H1 (cell line): ENCODE measurements at regions not wholly inside any gene's neighbourhood (a gene's known extent, or its start where the extent isn't known, plus 50 kb on each side); places are given as distances from the start of the nearest gene placed in this dataset.

Source experiments
- CTCF ChIA-PET: fragments of 300-600 bp; sonication (Branson Sonifier 250); formaldehyde crosslinking; loops from one replicate; lab custom pipeline; 2021; ENCODE audit not compliant: partially characterized antibody; lab: Charles Lee
- POLR2A ChIA-PET: fragments of 300-600 bp; sonication (Branson Sonifier 250); formaldehyde crosslinking; loops from one replicate; lab custom pipeline; 2021; ENCODE audit warnings: inconsistent platforms; ENCODE audit not compliant: partially characterized antibody; lab: Charles Lee
- DNase-seq, 2 experiments: peaks; one replicate each; pipeline versions ENCODE4 v3.0.0 to v3.0.0-alpha.2; 2010 to 2022; ENCODE audit warnings: low spot score in 2 of 2, low read depth in 1 of 2, mixed read lengths in 1 of 2
- FAIRE-seq: peaks from 2 replicates; lab custom pipeline; 2011; peaks lifted over from hg19 to GRCh38; lab: Jason Lieb, UNC
- H2AFZ ChIP-seq: 2 replicates; pipeline ENCODE4 v1.8.1; 2012; ENCODE audit warnings: low read length, inconsistent platforms
- H2AK5ac ChIP-seq: 2 replicates; pipeline ENCODE4 v1.6.1; 2013; ENCODE audit warnings: low read depth, low read length
- H2BK120ac ChIP-seq: replicated peaks from 2 replicates; pipeline ENCODE3; 2013; ENCODE audit warnings: low read depth, low read length, inconsistent platforms
- H2BK12ac ChIP-seq: 2 replicates; pipeline ENCODE4 v1.6.1; 2013; ENCODE audit warnings: low read depth, low read length
- H2BK15ac ChIP-seq: 2 replicates; pipeline ENCODE4 v1.6.1; 2013; ENCODE audit warnings: low read length
- H2BK20ac ChIP-seq: 2 replicates; pipeline ENCODE4 v1.6.1; 2013; ENCODE audit warnings: low read length
- H2BK5ac ChIP-seq: 2 replicates; pipeline ENCODE4 v1.6.1; 2013; ENCODE audit warnings: low read depth, low read length
- H3K14ac ChIP-seq: 2 replicates; pipeline ENCODE4 v1.6.1; 2013; ENCODE audit warnings: inconsistent platforms; ENCODE audit not compliant: insufficient read length
- H3K18ac ChIP-seq: 2 replicates; pipeline ENCODE4 v1.6.1; 2013; ENCODE audit warnings: low read length; ENCODE audit errors: extremely low read depth
- H3K23ac ChIP-seq: 2 replicates; pipeline ENCODE4 v1.6.1; 2013; ENCODE audit warnings: inconsistent platforms; ENCODE audit not compliant: insufficient read length
- H3K23me2 ChIP-seq: 2 replicates; pipeline ENCODE4 v1.6.1; 2013; ENCODE audit warnings: low read depth, low read length
- H3K27ac ChIP-seq: 2 replicates; pipeline ENCODE4 v1.6.1; 2011; ENCODE audit warnings: low read depth, low read length, inconsistent platforms
- H3K27me3 ChIP-seq, 4 experiments: replicated peaks in 1 of 4; 1 replicate in 1 of 4; 2 replicates in 3 of 4; pipeline versions ENCODE4 v1.6.1 to v1.8.1; 2011 to 2013; ENCODE audit warnings: low read length in 3 of 4, mild to moderate bottlenecking in 3 of 4, inconsistent platforms in 2 of 4, mixed read lengths in 2 of 4, moderate library complexity in 1 of 4; ENCODE audit not compliant: control insufficient read depth in 3 of 4, insufficient read depth in 3 of 4; ENCODE audit errors: extremely low read depth in 1 of 4
- H3K36me3 ChIP-seq, 4 experiments: 2 replicates each; pipeline versions ENCODE4 v1.6.1 to v1.8.1; 2011 to 2013; ENCODE audit warnings: mild to moderate bottlenecking in 4 of 4, low read length in 3 of 4, moderate library complexity in 2 of 4, control low read depth in 1 of 4, inconsistent platforms in 1 of 4; ENCODE audit not compliant: insufficient read depth in 4 of 4, control insufficient read depth in 2 of 4
- H3K4ac ChIP-seq: replicated peaks from 2 replicates; pipeline ENCODE3; 2013; ENCODE audit warnings: low read length, low read depth, mixed read lengths, inconsistent platforms; ENCODE audit not compliant: insufficient read length
- H3K4me1 ChIP-seq, 4 experiments: replicated peaks in 1 of 4; 1 replicate in 1 of 4; 2 replicates in 3 of 4; pipeline versions ENCODE4 v1.6.1 to v1.8.1; 2011 to 2013; ENCODE audit warnings: low read length in 3 of 4, inconsistent platforms in 2 of 4, mixed read lengths in 1 of 4; ENCODE audit not compliant: insufficient read depth in 4 of 4, control insufficient read depth in 3 of 4
- H3K4me2 ChIP-seq, 2 experiments: 2 replicates each; pipeline versions ENCODE4 v1.6.1 to v1.8.1; 2011 to 2013; ENCODE audit warnings: low read depth in 2 of 2, low read length in 2 of 2, control low read depth in 1 of 2, inconsistent platforms in 1 of 2, mild to moderate bottlenecking in 1 of 2; ENCODE audit not compliant: insufficient read depth in 1 of 2
- H3K4me3 ChIP-seq, 4 experiments: fragments of 200-600, 300-600 bp in 1 of 4; sonication (generic), shearing (Covaris generic), sonication (Bioruptor Twin) in 1 of 4; 2 replicates each; pipeline versions ENCODE4 v1.5.1 to v1.8.1; 2011 to 2016; ENCODE audit warnings: low read length in 4 of 4, low read depth in 3 of 4, control low read depth in 2 of 4, inconsistent platforms in 2 of 4, mild to moderate bottlenecking in 2 of 4, mixed read lengths in 1 of 4, moderate library complexity in 1 of 4; ENCODE audit not compliant: insufficient read depth in 2 of 4; ENCODE audit errors: extremely low read depth in 1 of 4
- H3K56ac ChIP-seq: replicated peaks from 2 replicates; pipeline ENCODE3; 2013; ENCODE audit warnings: low read depth, mild to moderate bottlenecking, mixed read lengths, low read length, inconsistent platforms; ENCODE audit not compliant: insufficient read length
- H3K79me1 ChIP-seq: 2 replicates; pipeline ENCODE4 v1.6.1; 2013; ENCODE audit warnings: low read depth, low read length, control low read depth
- H3K79me2 ChIP-seq, 2 experiments: 2 replicates each; pipeline versions ENCODE4 v1.6.1 to v1.8.1; 2012 to 2013; ENCODE audit warnings: low read length in 2 of 2, mild to moderate bottlenecking in 2 of 2, inconsistent platforms in 1 of 2; ENCODE audit not compliant: insufficient read depth in 2 of 2, control insufficient read depth in 1 of 2
- H3K9ac ChIP-seq, 4 experiments: replicated peaks in 1 of 4; 1 replicate in 1 of 4; 2 replicates in 3 of 4; pipeline versions ENCODE4 v1.6.1 to v1.8.1; 2011 to 2013; ENCODE audit warnings: low read depth in 3 of 4, low read length in 3 of 4, control low read depth in 2 of 4, mild to moderate bottlenecking in 2 of 4, moderate library complexity in 2 of 4, inconsistent platforms in 1 of 4; ENCODE audit errors: extremely low read depth in 1 of 4
- H3K9me3 ChIP-seq, 2 experiments: 2 replicates each; pipeline versions ENCODE4 v1.6.1 to v1.8.1; 2012 to 2013; ENCODE audit warnings: mild to moderate bottlenecking in 2 of 2, moderate library complexity in 2 of 2, control low read depth in 1 of 2, inconsistent platforms in 1 of 2, low read depth in 1 of 2, low read length in 1 of 2, mixed read lengths in 1 of 2; ENCODE audit not compliant: insufficient read depth in 2 of 2
- H4K20me1 ChIP-seq, 2 experiments: replicated peaks in 1 of 2; 2 replicates each; pipeline versions ENCODE3 to v1.8.1; 2011 to 2013; ENCODE audit warnings: inconsistent platforms in 2 of 2, low read length in 2 of 2, mild to moderate bottlenecking in 1 of 2; ENCODE audit not compliant: insufficient read depth in 2 of 2, control insufficient read depth in 1 of 2
- H4K5ac ChIP-seq: 2 replicates; pipeline ENCODE4 v1.6.1; 2013; ENCODE audit warnings: low read length, low read depth, mixed read lengths, inconsistent platforms; ENCODE audit not compliant: insufficient read length
- H4K8ac ChIP-seq: 2 replicates; pipeline ENCODE4 v1.8.0; 2013; ENCODE audit warnings: mild to moderate bottlenecking, moderate library complexity, low read length, inconsistent platforms; ENCODE audit not compliant: insufficient read depth; ENCODE audit errors: extremely low read depth
- H4K91ac ChIP-seq: replicated peaks from 2 replicates; pipeline ENCODE3; 2013; ENCODE audit warnings: low read length, mixed read lengths, inconsistent platforms; ENCODE audit not compliant: insufficient read length
- CBX8 ChIP-seq: fragments of 300-800, 300-1000 bp; sonication (generic); IDR thresholded peaks from 2 replicates; pipeline ENCODE4 v1.7.1; 2016; ENCODE audit warnings: low read depth, low read length, borderline replicate concordance
- CHD1 ChIP-seq: IDR thresholded peaks from 2 replicates; pipeline ENCODE4 v1.6.1; 2012; ENCODE audit warnings: low read depth, low read length, improper control_type of control experiment
- E2F6 ChIP-seq: IDR thresholded peaks from 2 replicates; pipeline ENCODE4 v1.6.1; 2012; ENCODE audit warnings: inconsistent platforms
- EP300 ChIP-seq, 2 experiments: IDR thresholded peaks; 1 replicate in 1 of 2; 2 replicates in 1 of 2; pipeline ENCODE4 v1.6.1; 2011 to 2012; ENCODE audit warnings: low read depth in 2 of 2, low read length in 2 of 2, mild to moderate bottlenecking in 2 of 2, borderline replicate concordance in 1 of 2, inconsistent platforms in 1 of 2, moderate library complexity in 1 of 2
- GABPA ChIP-seq: IDR thresholded peaks from 2 replicates; pipeline ENCODE4 v1.6.1; 2011; ENCODE audit warnings: mild to moderate bottlenecking, low read length, moderate library complexity, borderline replicate concordance; ENCODE audit not compliant: insufficient read depth
- HDAC2 ChIP-seq, 2 experiments: fragments of 300-600 bp in 1 of 2; sonication (generic) in 1 of 2; IDR thresholded peaks; 2 replicates each; pipeline ENCODE4 v1.6.1; 2011 to 2012; ENCODE audit warnings: low read depth in 2 of 2, low read length in 2 of 2, mild to moderate bottlenecking in 2 of 2, moderate library complexity in 2 of 2, borderline replicate concordance in 1 of 2, inconsistent platforms in 1 of 2
- KDM1A ChIP-seq: fragments of 200-600, 300-600 bp; sonication (generic); IDR thresholded peaks from 2 replicates; pipeline ENCODE4 v1.7.1; 2016; ENCODE audit warnings: mild to moderate bottlenecking, low read length, borderline replicate concordance
- PHF8 ChIP-seq: fragments of 200-600 bp; sonication (generic); conservative IDR thresholded peaks from 2 replicates; pipeline ENCODE4 v1.7.1; 2012; ENCODE audit warnings: low read depth, mild to moderate bottlenecking, inconsistent platforms, low read length, moderate library complexity
- POLR2A ChIP-seq, 2 experiments: IDR thresholded peaks; 1 replicate in 1 of 2; 2 replicates in 1 of 2; pipeline ENCODE4 v1.6.1; 2011; ENCODE audit warnings: low read depth in 2 of 2, low read length in 2 of 2, mild to moderate bottlenecking in 2 of 2; ENCODE audit errors: control extremely low read depth in 1 of 2
- SIN3A ChIP-seq, 2 experiments: IDR thresholded peaks in 1 of 2; conservative IDR thresholded peaks in 1 of 2; 2 replicates each; pipeline ENCODE4 v1.6.1; 2011 to 2012; ENCODE audit warnings: low read length in 2 of 2, improper control_type of control experiment in 1 of 2, low read depth in 1 of 2, mild to moderate bottlenecking in 1 of 2
- SP4 ChIP-seq: IDR thresholded peaks from 2 replicates; pipeline ENCODE4 v1.6.1; 2012; ENCODE audit warnings: low read length, inconsistent platforms
- SRF ChIP-seq: IDR thresholded peaks from 2 replicates; pipeline ENCODE4 v1.6.1; 2011; ENCODE audit warnings: mild to moderate bottlenecking, low read depth, low read length, moderate library complexity
- WGBS, 2 experiments: shearing (Covaris generic) in 1 of 2; methylation state at CpG; one replicate each; pipeline versions ENCODE4 v1.1.6 to v1.1.7; 2013 to 2015; ENCODE audit warnings: low lambda C conversion rate in 2 of 2, mixed read lengths in 2 of 2, inconsistent platforms in 1 of 2, low coverage in 1 of 2, missing lambda C conversion rate in 1 of 2; ENCODE audit not compliant: insufficient replicate concordance in 2 of 2, insufficient coverage in 1 of 2, insufficient read length in 1 of 2; ENCODE audit errors: extremely low coverage in 1 of 2, missing lambda C conversion rate in 1 of 2; 5-methylcytosine and 5-hydroxymethylcytosine counted together
- TF ChIP-seq, protein P1 (sequence below): IDR thresholded peaks from 2 replicates; pipeline ENCODE4 v1.6.1; 2011; ENCODE audit warnings: low read depth, mild to moderate bottlenecking, low read length; ENCODE audit not compliant: insufficient read depth

DNA sequence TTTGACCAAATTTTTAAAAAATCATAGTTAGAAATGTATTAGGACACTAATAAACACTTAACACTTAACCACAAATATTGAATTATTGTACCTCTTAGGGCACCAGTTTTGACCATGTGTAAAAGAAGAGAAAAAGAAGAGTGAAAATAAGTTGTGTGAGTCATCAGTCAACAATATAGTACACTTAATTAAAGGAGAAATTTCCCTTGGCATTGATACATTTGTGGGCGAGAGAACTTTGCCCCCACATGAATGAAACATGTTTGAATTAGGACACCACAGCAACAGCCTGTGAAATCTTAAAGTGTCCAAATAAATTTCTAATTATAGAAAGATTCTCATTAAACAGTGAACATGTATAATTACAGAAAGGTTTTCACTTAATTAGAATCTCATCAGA is 1292.8 kb upstream of the TENM3 start:
- no peaks in the 10 kb centered on the region for H3K27me3 ChIP-seq
- no peak overlapping the region for H3K14ac ChIP-seq
- no peak overlapping the region for H2AFZ ChIP-seq
- H3K56ac ChIP-seq: no peak overlapping the region
- ChIA-PET CTCF (interaction anchor here (1.1 to 2.5 kb wide), 2 partner anchors 119 to 287 kb away, joined by 5 to 6 read pairs; no protein-coding TSS in a partner anchor), POLR2A (no interaction called here)
- H3K9ac ChIP-seq: no peak overlapping the region
- FAIRE-seq (no peak), DNase-seq (no peak)
- whole genome bisulfite sequencing, 2 experiments: 87% methylated on average over 1 of the region's 1 CpG; no CpG with 5 or more reads in 1 of the 2 experiments
- H3K79me1 ChIP-seq: no peaks in the 10 kb centered on the region
- no peak overlapping the region for H4K5ac ChIP-seq
- H3K23me2 ChIP-seq: no peaks in the 10 kb centered on the region
- no peaks in the 10 kb centered on the region for H3K79me2 ChIP-seq
- no peak overlapping the region for H2BK5ac ChIP-seq
- H4K91ac ChIP-seq: no peak overlapping the region
- no peak overlapping the region for H3K4me2 ChIP-seq
- H2BK12ac ChIP-seq: no peak overlapping the region
- no peak overlapping the region for H3K4me3 ChIP-seq
- no peak overlapping the region for H2AK5ac ChIP-seq
- no peaks in the 10 kb centered on the region for H4K20me1 ChIP-seq
- no peak overlapping the region for H3K27ac ChIP-seq
- no peak overlapping the region for H3K4ac ChIP-seq
- H3K18ac ChIP-seq: no peak overlapping the region
- no peak overlapping the region for H2BK120ac ChIP-seq
- no peaks in the 10 kb centered on the region for H3K9me3 ChIP-seq
- no peak overlapping the region for H2BK20ac ChIP-seq
- no peaks in the 10 kb centered on the region; a peak in 1 of 7 replicates for H3K4me1 ChIP-seq
- H4K8ac ChIP-seq: no peak overlapping the region
- no peak overlapping the region for H3K23ac ChIP-seq
- no peaks in the 10 kb centered on the region for H3K36me3 ChIP-seq
- no peak overlapping the region for H2BK15ac ChIP-seq
- TF ChIP-seq HDAC2 (IDR thresholded peaks at IDR 0.05; ENCODE audit: borderline replicate concordance in 1 of 2, low read depth in 2 of 2, low read length in 2 of 2) (no peak), POLR2A (IDR thresholded peaks at IDR 0.05; ENCODE audit: control extremely low read depth in 1 of 2, low read depth in 2 of 2, low read length in 2 of 2) (no peak), KDM1A (no peak), E2F6 (no peak), SP4 (no peak), PHF8 (no peak), GABPA (no peak), SIN3A (conservative IDR thresholded peaks at IDR 0.05 in 1 of 2, IDR thresholded peaks at IDR 0.05 in 1 of 2; ENCODE audit: low read depth in 1 of 2, low read length in 2 of 2) (no peak), SRF (no peak), CHD1 (no peak), CBX8 (no peak), EP300 (IDR thresholded peaks at IDR 0.05; ENCODE audit: borderline replicate concordance in 1 of 2, low read depth in 2 of 2, low read length in 2 of 2) (no peak)
- TF ChIP-seq, protein P1, sequence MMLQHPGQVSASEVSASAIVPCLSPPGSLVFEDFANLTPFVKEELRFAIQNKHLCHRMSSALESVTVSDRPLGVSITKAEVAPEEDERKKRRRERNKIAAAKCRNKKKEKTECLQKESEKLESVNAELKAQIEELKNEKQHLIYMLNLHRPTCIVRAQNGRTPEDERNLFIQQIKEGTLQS: no peak
